ENCODE measurements at regions not wholly inside any gene's neighbourhood (a gene's known extent, or its start where the extent isn't known, plus 50 kb on each side); places are given as distances from the start of the nearest gene placed in this dataset.
"Not testable (repeated sequence)": the region's sequence is repeated elsewhere in the genome, so short reads cannot be mapped to it uniquely, and the experiment has no call there.

- no peak for DNase-seq (ENCODE audit: low spot score)
Observed at GRCh38 chr9:3773362-3774060, 247.7 kb upstream of the RFX3 start.

GRCh38 chr9:3769646-3770045 lies 243.8 kb upstream of the RFX3 start:
- no peak for DNase-seq (ENCODE audit: low spot score)

- DNase-seq (ENCODE audit: low spot score): no peak
Observed at GRCh38 chr9:3768712-3769457, 243.1 kb upstream of the RFX3 start.

- no peak for DNase-seq (ENCODE audit: low spot score)
Observed at GRCh38 chr9:3768286-3768685, 242.5 kb upstream of the RFX3 start.

- no peak for DNase-seq (ENCODE audit: low spot score)
Observed at GRCh38 chr9:3762076-3762475, 236.3 kb upstream of the RFX3 start.

- no peak for DNase-seq (ENCODE audit: low spot score)
Observed at GRCh38 chr9:3760031-3760430, 234.2 kb upstream of the RFX3 start.

GRCh38 chr9:3758816-3759576 lies 233.2 kb upstream of the RFX3 start:
- no peak for DNase-seq (ENCODE audit: low spot score)

GRCh38 chr9:3756071-3756470 lies 230.3 kb upstream of the RFX3 start:
- DNase-seq (ENCODE audit: low spot score): no peak

- DNase-seq (ENCODE audit: low spot score): no peak
Observed at GRCh38 chr9:3751125-3751758, 225.4 kb upstream of the RFX3 start.

- no peak for DNase-seq (ENCODE audit: low spot score)
Observed at GRCh38 chr9:3750321-3750720, 224.5 kb upstream of the RFX3 start.

GRCh38 chr9:3746296-3747275 lies 220.8 kb upstream of the RFX3 start:
- no peak for DNase-seq (ENCODE audit: low spot score)

GRCh38 chr9:3743901-3744413 lies 218.2 kb upstream of the RFX3 start:
- no peak for DNase-seq (ENCODE audit: low spot score)

- no peak for DNase-seq (ENCODE audit: low spot score)
Observed at GRCh38 chr9:3742586-3742985, 216.8 kb upstream of the RFX3 start.

- no peak for DNase-seq (ENCODE audit: low spot score)
Observed at GRCh38 chr9:3741729-3742128, 215.9 kb upstream of the RFX3 start.

- no peak for DNase-seq (ENCODE audit: low spot score)
Observed at GRCh38 chr9:3740690-3741419, 215.1 kb upstream of the RFX3 start.

- no peak for DNase-seq (ENCODE audit: low spot score)
Observed at GRCh38 chr9:3736161-3736560, 210.4 kb upstream of the RFX3 start.

GRCh38 chr9:3735251-3735650 lies 209.4 kb upstream of the RFX3 start:
- DNase-seq (ENCODE audit: low spot score): no peak

GRCh38 chr9:3733527-3734262 lies 207.9 kb upstream of the RFX3 start:
- DNase-seq (ENCODE audit: low spot score): not testable (repeated sequence)

- no peak for DNase-seq (ENCODE audit: low spot score)
Observed at GRCh38 chr9:3733039-3733408, 207.2 kb upstream of the RFX3 start.

All from CD4-positive, alpha-beta T cell treated with Interleukin-6 at 100 ng/mL for 8 hours (primary cell).